Endothelial cell of umbilical vein (primary cell): ENCODE measurements at regions not wholly inside any gene's neighbourhood (a gene's known extent, or its start where the extent isn't known, plus 50 kb on each side); places are given as distances from the start of the nearest gene placed in this dataset.

Source experiments
- EZH2 ChIP-seq: IDR thresholded peaks from 2 replicates; pipeline ENCODE4 v1.6.1; 2012; ENCODE audit warnings: borderline replicate concordance, low read depth, mild to moderate bottlenecking, moderate library complexity, low read length, inconsistent platforms; ENCODE audit not compliant: severe bottlenecking
- JUN ChIP-seq: IDR thresholded peaks from 2 replicates; pipeline ENCODE4 v1.6.1; 2011; ENCODE audit warnings: borderline replicate concordance, low read depth; ENCODE audit not compliant: insufficient read length, insufficient read depth
- MAX ChIP-seq: IDR thresholded peaks from 2 replicates; pipeline ENCODE4 v1.6.1; 2011; ENCODE audit not compliant: insufficient read depth, insufficient read length
- POLR2A ChIP-seq: IDR thresholded peaks from 2 replicates; pipeline ENCODE4 v1.6.1; 2012; ENCODE audit warnings: low read depth, mild to moderate bottlenecking, control low read depth, low read length
- TF ChIP-seq, protein P1 (sequence below), 2 donors: IDR thresholded peaks; 1 replicate in 1 of 2; 2 replicates in 1 of 2; pipeline ENCODE4 v1.5.1; 2011; ENCODE audit warnings: low read length in 2 of 2, mild to moderate bottlenecking in 2 of 2, moderate library complexity in 2 of 2, control low read depth in 1 of 2, inconsistent platforms in 1 of 2, low read depth in 1 of 2; ENCODE audit not compliant: insufficient read depth in 1 of 2; ENCODE audit errors: extremely low read depth in 1 of 2

DNA sequence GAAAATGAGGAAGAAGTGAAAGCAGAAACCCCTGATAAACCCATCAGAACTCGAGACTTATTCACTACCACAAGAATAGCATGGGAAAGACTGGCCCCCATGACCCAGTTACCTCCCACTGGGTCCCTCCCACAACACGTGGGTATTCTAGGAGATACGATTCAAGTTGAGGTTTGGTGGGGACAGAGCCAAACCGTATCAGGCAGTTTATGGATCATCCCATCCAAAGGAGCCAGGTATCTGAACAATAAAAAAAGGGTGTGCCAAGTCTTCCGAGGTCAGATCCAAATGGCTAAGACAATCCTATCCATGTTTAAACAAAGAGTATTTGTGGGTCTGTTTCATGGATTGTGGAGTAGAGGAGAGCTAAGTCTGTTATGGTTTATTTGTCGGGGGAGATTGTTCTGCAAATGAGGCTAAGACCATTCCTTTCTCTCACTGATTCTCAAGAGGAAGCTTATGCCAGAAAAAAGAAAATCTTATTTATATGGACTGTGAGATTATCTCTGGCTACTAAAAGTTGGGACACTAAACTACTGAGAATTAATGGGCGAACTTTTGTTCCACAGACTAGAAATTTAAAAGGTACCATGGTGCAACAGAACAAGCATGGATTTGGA lies 203.7 kb downstream of the IPMK start:
- no peak for TF ChIP-seq MAX
- TF ChIP-seq, protein P1, sequence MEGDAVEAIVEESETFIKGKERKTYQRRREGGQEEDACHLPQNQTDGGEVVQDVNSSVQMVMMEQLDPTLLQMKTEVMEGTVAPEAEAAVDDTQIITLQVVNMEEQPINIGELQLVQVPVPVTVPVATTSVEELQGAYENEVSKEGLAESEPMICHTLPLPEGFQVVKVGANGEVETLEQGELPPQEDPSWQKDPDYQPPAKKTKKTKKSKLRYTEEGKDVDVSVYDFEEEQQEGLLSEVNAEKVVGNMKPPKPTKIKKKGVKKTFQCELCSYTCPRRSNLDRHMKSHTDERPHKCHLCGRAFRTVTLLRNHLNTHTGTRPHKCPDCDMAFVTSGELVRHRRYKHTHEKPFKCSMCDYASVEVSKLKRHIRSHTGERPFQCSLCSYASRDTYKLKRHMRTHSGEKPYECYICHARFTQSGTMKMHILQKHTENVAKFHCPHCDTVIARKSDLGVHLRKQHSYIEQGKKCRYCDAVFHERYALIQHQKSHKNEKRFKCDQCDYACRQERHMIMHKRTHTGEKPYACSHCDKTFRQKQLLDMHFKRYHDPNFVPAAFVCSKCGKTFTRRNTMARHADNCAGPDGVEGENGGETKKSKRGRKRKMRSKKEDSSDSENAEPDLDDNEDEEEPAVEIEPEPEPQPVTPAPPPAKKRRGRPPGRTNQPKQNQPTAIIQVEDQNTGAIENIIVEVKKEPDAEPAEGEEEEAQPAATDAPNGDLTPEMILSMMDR (IDR thresholded peaks at IDR 0.05; ENCODE audit: extremely low read depth in 1 of 2, insufficient read depth in 1 of 2, low read depth in 1 of 2, low read length in 2 of 2): no peak
- no peak for TF ChIP-seq EZH2
- TF ChIP-seq JUN: no peak
- TF ChIP-seq POLR2A: no peak
